Keratinocyte (primary cell): ENCODE measurements at regions not wholly inside any gene's neighbourhood (a gene's known extent, or its start where the extent isn't known, plus 50 kb on each side); places are given as distances from the start of the nearest gene placed in this dataset.

Source experiments
- DNase-seq: peaks from one replicate; pipeline ENCODE4 v3.0.0-alpha.2; 2011; ENCODE audit warnings: low read depth, missing footprints, low spot score
- FAIRE-seq: peaks from 2 replicates; lab custom pipeline; 2011; peaks lifted over from hg19 to GRCh38; lab: Jason Lieb, UNC
- H2AFZ ChIP-seq: 2 replicates; pipeline ENCODE4 v1.6.0; 2012; ENCODE audit warnings: low read length, control low read depth, inconsistent platforms; ENCODE audit not compliant: control insufficient read depth
- H3K27ac ChIP-seq: 2 replicates; pipeline ENCODE4 v1.5.1; 2011; ENCODE audit warnings: low read length; ENCODE audit not compliant: control insufficient read depth, insufficient read depth
- H3K27me3 ChIP-seq: 3 replicates; pipeline ENCODE4 v1.6.0; 2011; ENCODE audit warnings: low read length; ENCODE audit not compliant: control insufficient read depth, insufficient read depth; ENCODE audit errors: extremely low read depth
- H3K36me3 ChIP-seq, 2 experiments: 2 replicates in 1 of 2; 3 replicates in 1 of 2; pipeline ENCODE4 v1.5.1; 2011; ENCODE audit warnings: low read length in 2 of 2, mild to moderate bottlenecking in 1 of 2; ENCODE audit not compliant: control insufficient read depth in 2 of 2, insufficient read depth in 2 of 2; ENCODE audit errors: extremely low read depth in 1 of 2
- H3K4me1 ChIP-seq: 3 replicates; pipeline ENCODE4 v1.5.1; 2011; ENCODE audit warnings: low read length; ENCODE audit not compliant: control insufficient read depth, insufficient read depth; ENCODE audit errors: extremely low read depth
- H3K4me2 ChIP-seq: 3 replicates; pipeline ENCODE4 v1.6.0; 2011; ENCODE audit warnings: low read depth, low read length; ENCODE audit not compliant: control insufficient read depth, insufficient read depth; ENCODE audit errors: extremely low read depth
- H3K4me3 ChIP-seq, 3 experiments: fragments of 200-600 bp in 1 of 3; sonication (generic) in 1 of 3; 2 replicates in 2 of 3; 3 replicates in 1 of 3; pipeline ENCODE4 v1.5.1; 2011 to 2016; ENCODE audit warnings: low read length in 3 of 3, mild to moderate bottlenecking in 3 of 3, control low read depth in 2 of 3, inconsistent platforms in 1 of 3, low read depth in 1 of 3, mixed read lengths in 1 of 3, mixed run types in 1 of 3, moderate library complexity in 1 of 3; ENCODE audit not compliant: control insufficient read depth in 2 of 3, insufficient read depth in 2 of 3; ENCODE audit errors: extremely low read depth in 1 of 3
- H3K79me2 ChIP-seq: 2 replicates; pipeline ENCODE4 v1.6.0; 2012; ENCODE audit warnings: low read length; ENCODE audit not compliant: control insufficient read depth, insufficient read depth
- H3K9ac ChIP-seq: 3 replicates; pipeline ENCODE4 v1.6.0; 2011; ENCODE audit warnings: low read length; ENCODE audit not compliant: control insufficient read depth, insufficient read depth; ENCODE audit errors: extremely low read depth
- H3K9me1 ChIP-seq: 3 replicates; pipeline ENCODE4 v1.6.0; 2011; ENCODE audit warnings: low read length; ENCODE audit not compliant: control insufficient read depth, insufficient read depth; ENCODE audit errors: extremely low read depth
- H3K9me3 ChIP-seq: 2 replicates; pipeline ENCODE4 v1.5.1; 2012; ENCODE audit warnings: low read depth, low read length; ENCODE audit not compliant: control insufficient read depth
- H4K20me1 ChIP-seq: 3 replicates; pipeline ENCODE4 v1.6.0; 2011; ENCODE audit warnings: low read length; ENCODE audit not compliant: control insufficient read depth, insufficient read depth; ENCODE audit errors: extremely low read depth
- EZH2 ChIP-seq: IDR thresholded peaks from one replicate; pipeline ENCODE4 v1.6.1; 2012; ENCODE audit warnings: inconsistent platforms, mild to moderate bottlenecking, low read length, moderate library complexity
- dilution Hi-C: fragments of 300-500 bp; cut with MboI; formaldehyde crosslinking; loops from one replicate; pipeline ENCODE4 v1.7.0; 2020; ENCODE audit warnings: low sequenced_read_pairs; ENCODE audit not compliant: extremely low pct_ligation_motif_present
- TF ChIP-seq, protein P1 (sequence below), 3 experiments: IDR thresholded peaks in 1 of 3; conservative IDR thresholded peaks in 1 of 3; optimal IDR thresholded peaks in 1 of 3; 2 replicates in 2 of 3; 3 replicates in 1 of 3; pipeline versions ENCODE3 to v1.5.1; 2011; ENCODE audit warnings: low read length in 3 of 3, mild to moderate bottlenecking in 3 of 3, moderate library complexity in 2 of 3, control low read depth in 1 of 3, inconsistent platforms in 1 of 3; ENCODE audit not compliant: insufficient read depth in 2 of 3; ENCODE audit errors: extremely low read depth in 1 of 3

GRCh38 chr15:19984101-19984500, 557.5 kb downstream of the GOLGA6L6 start:
- dilution Hi-C loops: no loop called here
- FAIRE-seq: no peak
- no peaks in the 10 kb centered on the region for H3K36me3 ChIP-seq

DNA sequence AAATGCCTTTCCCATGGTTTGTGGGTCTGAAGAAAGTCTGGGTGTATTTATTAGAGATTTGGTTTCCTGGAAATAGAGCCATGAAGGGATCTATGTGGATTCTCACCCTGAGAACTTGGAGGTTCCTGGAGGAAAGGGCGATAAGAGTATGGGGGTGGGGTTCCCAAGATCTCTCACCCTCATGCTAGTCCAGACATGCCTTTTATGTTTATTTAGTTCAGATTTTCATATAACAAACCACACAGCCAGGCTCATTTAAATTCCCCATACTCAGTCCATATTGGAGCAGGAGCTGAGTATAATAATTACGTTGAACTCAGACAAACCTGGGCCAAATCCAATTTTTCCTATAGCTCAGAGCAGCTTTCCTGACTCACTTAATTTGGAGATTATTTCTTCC, 566.6 kb downstream of the GOLGA6L6 start:
- H3K79me2 ChIP-seq: no peaks in the 10 kb centered on the region
- no peak overlapping the region for H3K4me3 ChIP-seq
- H3K4me2 ChIP-seq: no peak overlapping the region
- H3K27me3 ChIP-seq: no peaks in the 10 kb centered on the region
- dilution Hi-C loops: no loop called here
- no peaks in the 10 kb centered on the region for H3K9me3 ChIP-seq
- no peaks in the 10 kb centered on the region for H4K20me1 ChIP-seq
- H3K4me1 ChIP-seq: no peaks in the 10 kb centered on the region
- TF ChIP-seq EZH2: no peak
- TF ChIP-seq, protein P1, sequence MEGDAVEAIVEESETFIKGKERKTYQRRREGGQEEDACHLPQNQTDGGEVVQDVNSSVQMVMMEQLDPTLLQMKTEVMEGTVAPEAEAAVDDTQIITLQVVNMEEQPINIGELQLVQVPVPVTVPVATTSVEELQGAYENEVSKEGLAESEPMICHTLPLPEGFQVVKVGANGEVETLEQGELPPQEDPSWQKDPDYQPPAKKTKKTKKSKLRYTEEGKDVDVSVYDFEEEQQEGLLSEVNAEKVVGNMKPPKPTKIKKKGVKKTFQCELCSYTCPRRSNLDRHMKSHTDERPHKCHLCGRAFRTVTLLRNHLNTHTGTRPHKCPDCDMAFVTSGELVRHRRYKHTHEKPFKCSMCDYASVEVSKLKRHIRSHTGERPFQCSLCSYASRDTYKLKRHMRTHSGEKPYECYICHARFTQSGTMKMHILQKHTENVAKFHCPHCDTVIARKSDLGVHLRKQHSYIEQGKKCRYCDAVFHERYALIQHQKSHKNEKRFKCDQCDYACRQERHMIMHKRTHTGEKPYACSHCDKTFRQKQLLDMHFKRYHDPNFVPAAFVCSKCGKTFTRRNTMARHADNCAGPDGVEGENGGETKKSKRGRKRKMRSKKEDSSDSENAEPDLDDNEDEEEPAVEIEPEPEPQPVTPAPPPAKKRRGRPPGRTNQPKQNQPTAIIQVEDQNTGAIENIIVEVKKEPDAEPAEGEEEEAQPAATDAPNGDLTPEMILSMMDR (optimal IDR thresholded peaks at IDR 0.05 in 1 of 3, IDR thresholded peaks at IDR 0.05 in 1 of 3, conservative IDR thresholded peaks at IDR 0.05 in 1 of 3; ENCODE audit: extremely low read depth in 1 of 3, insufficient read depth in 2 of 3, low read length in 3 of 3): no peak
- H2AFZ ChIP-seq: no peak overlapping the region
- no peak overlapping the region for H3K9ac ChIP-seq
- no peak overlapping the region for H3K27ac ChIP-seq
- H3K9me1 ChIP-seq: no peaks in the 10 kb centered on the region
- DNase-seq (no peak), FAIRE-seq (no peak)
- no peaks in the 10 kb centered on the region for H3K36me3 ChIP-seq

More at GRCh38 chr15:19984101-19984500, 557.5 kb downstream of the GOLGA6L6 start:
- Histone ChIP-seq H3K9ac (no peak overlapping the region), H4K20me1 (no peaks in the 10 kb centered on the region), H3K79me2 (no peaks in the 10 kb centered on the region), H3K27ac (no peak overlapping the region), H3K4me3 (no peak overlapping the region), H3K9me1 (no peaks in the 10 kb centered on the region), H3K9me3 (peaks cover 4% of the 10 kb centered on the region), H3K4me2 (no peak overlapping the region), H3K4me1 (no peaks in the 10 kb centered on the region), H2AFZ (no peak overlapping the region), H3K27me3 (no peaks in the 10 kb centered on the region)
- no peak for DNase-seq
- TF ChIP-seq EZH2: no peak
- TF ChIP-seq, protein P1 (optimal IDR thresholded peaks at IDR 0.05 in 1 of 3, IDR thresholded peaks at IDR 0.05 in 1 of 3, conservative IDR thresholded peaks at IDR 0.05 in 1 of 3; ENCODE audit: extremely low read depth in 1 of 3, insufficient read depth in 2 of 3, low read length in 3 of 3): no peak
